ENCODE measurements at regions not wholly inside any gene's neighbourhood (a gene's known extent, or its start where the extent isn't known, plus 50 kb on each side); places are given as distances from the start of the nearest gene placed in this dataset.

DNA sequence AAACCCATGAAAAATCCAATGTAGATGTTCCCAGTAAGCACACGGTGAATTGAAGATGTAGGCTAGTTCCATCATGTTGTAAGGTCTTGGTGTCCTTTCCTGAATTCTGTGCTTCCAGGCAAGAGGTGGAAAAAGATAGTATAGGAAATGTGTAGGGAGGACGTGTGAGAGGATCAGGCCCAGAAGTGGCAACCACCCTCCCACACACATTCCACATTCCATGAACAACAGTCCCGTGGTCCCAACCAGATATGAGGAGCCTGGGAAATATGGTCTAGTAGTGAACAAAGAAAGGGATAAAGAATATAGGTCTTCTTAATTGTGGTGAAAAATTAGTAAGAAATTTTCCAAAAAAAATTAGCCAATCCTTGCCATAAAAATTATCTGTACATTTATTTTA is 1254.2 kb upstream of the SLC10A2 start:
- DNase-seq, result no peak

GRCh38 chr13:104318121-104318520 is 1251.9 kb upstream of the SLC10A2 start:
- peak; percentile 21 for DNase-seq

- DNase-seq, result no peak
Observed at GRCh38 chr13:104315606-104316005, 1249.4 kb upstream of the SLC10A2 start.

GRCh38 chr13:104314926-104315535 is 1248.8 kb upstream of the SLC10A2 start:
- no peak for DNase-seq

DNA sequence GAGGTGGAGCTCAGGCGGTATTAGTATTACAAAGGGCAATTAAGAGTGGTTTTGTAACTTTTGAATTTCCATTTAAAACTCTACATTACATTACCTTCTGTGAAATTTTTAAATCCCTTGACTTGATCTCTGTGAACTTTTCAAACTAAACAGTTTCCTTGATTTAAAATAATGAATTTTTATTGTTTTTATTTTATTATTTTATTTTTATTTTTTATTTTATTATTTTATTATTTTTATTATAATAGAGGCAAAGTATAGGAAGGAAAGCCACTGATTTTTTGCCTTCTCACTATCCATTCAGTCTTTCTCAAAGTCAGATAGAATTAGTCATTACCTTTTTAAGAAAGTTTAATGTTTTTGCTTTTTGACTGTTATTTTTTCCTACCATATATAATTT is 1248.1 kb upstream of the SLC10A2 start:
- DNase-seq, result no peak

- DNase-seq, result no peak
Observed at GRCh38 chr13:104310861-104311260, 1244.6 kb upstream of the SLC10A2 start.

- no peak for DNase-seq
Observed at GRCh38 chr13:104309431-104309830, 1243.2 kb upstream of the SLC10A2 start.

DNA sequence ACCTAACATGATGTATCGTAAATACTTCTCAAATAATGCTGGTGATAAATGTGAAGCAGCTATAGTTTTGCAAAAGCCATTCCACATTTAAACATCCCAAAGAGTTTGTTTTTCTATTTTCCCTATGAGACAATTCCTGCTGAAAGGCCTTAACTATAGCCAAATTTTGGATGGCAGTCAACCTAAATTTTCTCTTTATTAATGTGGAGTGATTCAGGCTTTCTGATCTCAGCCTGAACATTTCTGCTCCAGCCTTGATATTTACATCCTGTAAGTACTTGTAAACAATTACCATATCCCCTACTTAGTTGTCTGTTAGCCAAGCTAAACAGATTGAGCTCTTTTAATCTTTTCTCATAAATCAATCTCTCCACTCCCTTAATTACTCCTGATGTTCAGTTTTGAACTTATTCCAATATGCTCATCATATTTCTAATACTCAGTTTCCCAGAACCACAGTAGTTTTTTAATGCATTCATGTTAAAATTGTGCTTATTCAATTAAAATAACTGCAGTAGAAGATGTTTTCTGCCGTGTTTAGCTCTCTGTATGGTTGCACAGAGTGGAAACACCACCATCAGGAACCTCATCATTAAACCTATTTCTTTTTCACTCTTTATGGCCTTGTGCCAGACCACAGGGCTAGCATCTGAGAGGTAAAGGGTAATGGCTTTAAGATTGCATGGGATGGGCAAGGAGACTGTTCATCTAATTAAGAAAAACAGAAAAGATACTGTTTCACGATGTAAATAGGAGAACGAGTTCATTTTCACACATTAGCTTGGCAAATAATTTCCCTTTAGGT is 1235.2 kb upstream of the SLC10A2 start:
- no peak for DNase-seq

- no peak for DNase-seq
Observed at GRCh38 chr13:104297075-104297474, 1230.9 kb upstream of the SLC10A2 start.

GRCh38 chr13:104296286-104296685 is 1230.1 kb upstream of the SLC10A2 start:
- DNase-seq, result no peak

- no peak for DNase-seq
Observed at GRCh38 chr13:104295537-104295936, 1229.3 kb upstream of the SLC10A2 start.

GRCh38 chr13:104289400-104289799 is 1223.2 kb upstream of the SLC10A2 start:
- DNase-seq, result no peak

- DNase-seq, result peak; percentile 82
Observed at GRCh38 chr13:104288496-104288895, 1222.3 kb upstream of the SLC10A2 start.

- DNase-seq, result no peak
Observed at GRCh38 chr13:104286566-104287290, 1220.5 kb upstream of the SLC10A2 start.

DNA sequence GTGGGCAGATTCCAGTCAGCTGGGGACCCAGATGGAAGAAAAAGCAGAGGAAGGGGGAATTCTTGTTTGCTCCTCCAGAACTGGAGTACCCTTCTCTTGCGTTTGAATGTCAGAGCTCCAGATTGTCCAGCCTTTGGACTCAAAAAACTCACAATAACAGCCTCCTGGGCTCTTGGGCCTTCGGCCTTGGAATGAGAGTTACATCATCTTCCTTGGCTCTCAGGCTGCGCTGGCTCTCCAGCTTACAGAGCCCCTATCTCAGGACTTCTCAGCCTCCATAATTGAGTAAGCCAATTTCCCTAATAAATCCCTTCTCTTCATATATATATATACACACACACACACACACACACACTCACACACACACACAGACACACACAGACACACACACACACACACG is 1215.7 kb upstream of the SLC10A2 start:
- no peak for DNase-seq

GRCh38 chr13:104270731-104271130 is 1204.5 kb upstream of the SLC10A2 start:
- DNase-seq, result no peak

- no peak for DNase-seq
Observed at GRCh38 chr13:104267206-104267811, 1201.1 kb upstream of the SLC10A2 start.

GRCh38 chr13:104256701-104257100 is 1190.5 kb upstream of the SLC10A2 start:
- no peak for DNase-seq

DNA sequence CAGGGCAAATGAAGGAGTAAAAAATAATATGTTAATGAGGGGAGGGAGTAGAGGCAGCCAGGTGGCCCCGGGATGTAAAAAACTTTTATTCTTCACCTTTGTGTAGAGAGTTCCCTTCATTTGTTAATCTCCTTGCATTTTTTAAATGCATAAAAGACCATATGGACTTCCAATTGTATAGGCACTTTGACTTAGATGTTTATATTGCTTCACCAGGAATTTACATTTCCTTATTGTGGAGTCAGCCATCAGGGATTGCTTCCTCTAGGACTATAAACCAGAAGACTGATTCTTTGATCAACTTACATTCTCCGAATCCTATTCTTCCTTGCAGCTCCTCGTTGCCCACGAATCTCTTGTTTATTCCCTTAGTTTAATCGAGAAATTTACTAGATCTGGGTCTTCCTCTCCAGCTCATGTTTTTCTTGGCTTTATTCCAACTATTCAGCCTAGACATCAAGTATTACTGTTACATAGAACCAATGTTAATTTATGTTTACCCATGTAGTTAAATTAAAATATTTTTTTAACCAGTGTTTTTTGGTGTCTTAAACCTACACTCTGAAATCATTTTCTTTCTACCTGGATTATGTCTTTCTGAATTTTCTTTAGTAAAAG is 1187.0 kb upstream of the SLC10A2 start:
- DNase-seq, result peak; percentile 67

- DNase-seq, result no peak
Observed at GRCh38 chr13:104251931-104252330, 1185.7 kb upstream of the SLC10A2 start.

- DNase-seq, result no peak
Observed at GRCh38 chr13:104246955-104247354, 1180.7 kb upstream of the SLC10A2 start.

DNA sequence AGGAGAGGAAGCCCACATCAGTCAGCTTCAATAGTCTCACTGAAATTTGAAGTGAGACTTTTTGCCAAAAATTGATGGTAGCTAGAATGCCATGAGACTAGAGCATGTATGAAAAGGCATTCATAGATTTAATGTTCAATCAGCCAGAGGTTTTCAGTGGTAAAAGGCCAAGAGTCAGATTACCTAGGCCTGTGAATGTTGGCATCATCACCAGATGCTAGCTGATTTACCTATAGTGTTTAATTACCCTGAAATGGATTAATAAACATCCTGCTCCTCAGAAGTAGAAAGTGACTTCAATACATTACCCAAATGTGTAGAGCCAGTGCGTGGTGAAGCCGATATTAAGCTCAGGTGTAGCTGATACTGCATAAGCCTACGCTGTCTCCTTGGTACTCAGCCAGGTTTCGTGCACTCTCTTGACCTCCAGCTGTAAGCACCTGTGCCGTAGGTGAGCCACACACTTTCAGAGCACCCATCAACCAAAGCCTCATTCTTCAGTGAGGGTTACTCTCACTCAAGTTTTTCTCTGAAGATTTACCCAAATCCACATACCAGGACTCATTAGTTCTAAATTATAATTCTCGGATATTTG is 1140.3 kb upstream of the SLC10A2 start:
- DNase-seq, result no peak

DNA sequence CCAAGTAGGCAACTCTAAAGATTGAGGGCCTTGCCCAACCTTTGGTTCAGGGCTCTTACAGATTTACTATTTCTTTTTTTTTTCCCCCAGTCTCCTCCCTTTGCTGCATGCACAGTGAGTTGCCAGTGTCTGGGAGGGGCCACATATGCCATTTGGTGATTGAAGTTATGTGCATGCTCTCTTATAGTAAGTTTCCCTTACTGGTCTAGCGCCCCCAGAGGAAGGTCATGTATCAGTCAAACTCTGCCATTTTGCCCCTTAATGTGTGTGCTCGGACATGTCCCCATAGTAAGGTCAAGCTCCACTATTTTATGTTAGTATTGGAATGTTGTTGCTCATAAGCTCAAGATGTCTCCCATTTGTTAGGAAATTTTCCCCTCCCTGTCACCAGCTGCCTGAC is 1138.0 kb upstream of the SLC10A2 start:
- DNase-seq, result no peak

All from SHP77 treated with DMSO at 0.1 percent for 48 hours (cell line).